MM.1S (cell line): ENCODE measurements at regions not wholly inside any gene's neighbourhood (a gene's known extent, or its start where the extent isn't known, plus 50 kb on each side); places are given as distances from the start of the nearest gene placed in this dataset.
"Not testable (repeated sequence)": the region's sequence is repeated elsewhere in the genome, so short reads cannot be mapped to it uniquely, and the experiment has no call there.

Experiments
- DNase-seq: peaks from one replicate; pipeline ENCODE4 v3.0.0-alpha.2; 2015
- H2AFZ ChIP-seq: fragments of 300-600 bp; sonication (generic); 2 replicates; pipeline ENCODE4 v1.6.0; 2016; ENCODE audit warnings: antibody characterized with exemption, low read length
- H3F3A ChIP-seq: fragments of 300-600 bp; sonication (generic); 2 replicates; pipeline ENCODE4 v1.6.1; 2016; ENCODE audit warnings: mild to moderate bottlenecking, antibody characterized with exemption, low read length, moderate library complexity, mixed read lengths; ENCODE audit not compliant: insufficient read depth
- H3K27ac ChIP-seq: fragments of 300-600 bp; sonication (generic); 2 replicates; pipeline ENCODE4 v1.5.1; 2016; ENCODE audit warnings: mild to moderate bottlenecking, low read length
- H3K27me3 ChIP-seq: fragments of 300-600 bp; sonication (generic); replicated peaks from 2 replicates; pipeline ENCODE4 v1.6.0; 2016; ENCODE audit warnings: low read length; ENCODE audit not compliant: insufficient read depth
- H3K36me3 ChIP-seq: fragments of 300-600 bp; sonication (generic); replicated peaks from 2 replicates; pipeline ENCODE4 v1.6.1; 2016; ENCODE audit warnings: mild to moderate bottlenecking, low read length, mixed read lengths; ENCODE audit not compliant: insufficient read depth
- H3K4me1 ChIP-seq: fragments of 300-600 bp; sonication (generic); 2 replicates; pipeline ENCODE4 v1.6.1; 2016; ENCODE audit warnings: low read length, mixed read lengths
- H3K4me2 ChIP-seq: fragments of 300-600 bp; sonication (generic); 2 replicates; pipeline ENCODE4 v1.6.0; 2016; ENCODE audit warnings: low read depth, low read length
- H3K4me3 ChIP-seq: fragments of 300-600 bp; sonication (generic); 2 replicates; pipeline ENCODE4 v1.5.1; 2016; ENCODE audit warnings: low read length, mixed read lengths
- H3K79me2 ChIP-seq: fragments of 300-600 bp; sonication (generic); 2 replicates; pipeline ENCODE4 v1.6.1; 2016; ENCODE audit warnings: mixed run types, low read length, mixed read lengths
- H3K9ac ChIP-seq: fragments of 300-600 bp; sonication (generic); 2 replicates; pipeline ENCODE4 v1.6.1; 2016; ENCODE audit warnings: low read length, mixed read lengths
- H3K9me2 ChIP-seq: fragments of 300-600 bp; sonication (generic); replicated peaks from 2 replicates; pipeline ENCODE4 v1.6.1; 2016; ENCODE audit warnings: mild to moderate bottlenecking, low read length, mixed read lengths; ENCODE audit not compliant: insufficient read depth
- H3K9me3 ChIP-seq: fragments of 300-600 bp; sonication (generic); replicated peaks from 2 replicates; pipeline ENCODE4 v1.6.1; 2016; ENCODE audit warnings: mild to moderate bottlenecking, low read length, mixed read lengths; ENCODE audit not compliant: insufficient read depth
- H4K20me1 ChIP-seq: fragments of 300-600 bp; sonication (generic); 2 replicates; pipeline ENCODE4 v1.6.1; 2016; ENCODE audit warnings: mild to moderate bottlenecking, low read length, moderate library complexity, mixed read lengths; ENCODE audit not compliant: insufficient read depth
- EZH2 ChIP-seq: fragments of 300-600 bp; sonication (generic); optimal IDR thresholded peaks from 2 replicates; pipeline ENCODE3; 2017; ENCODE audit warnings: low read depth, mild to moderate bottlenecking, antibody characterized with exemption, low read length, mixed read lengths
- EZH2phosphoT487 ChIP-seq: fragments of 300-600 bp; sonication (generic); IDR thresholded peaks from 2 replicates; pipeline ENCODE4 v1.6.1; 2018; ENCODE audit warnings: antibody characterized with exemption, low read length
- TF ChIP-seq, protein P1 (sequence below): fragments of 300-600 bp; sonication (generic); IDR thresholded peaks from 2 replicates; pipeline ENCODE4 v1.5.1; 2016; ENCODE audit warnings: antibody characterized with exemption, low read length, mixed read lengths

DNA sequence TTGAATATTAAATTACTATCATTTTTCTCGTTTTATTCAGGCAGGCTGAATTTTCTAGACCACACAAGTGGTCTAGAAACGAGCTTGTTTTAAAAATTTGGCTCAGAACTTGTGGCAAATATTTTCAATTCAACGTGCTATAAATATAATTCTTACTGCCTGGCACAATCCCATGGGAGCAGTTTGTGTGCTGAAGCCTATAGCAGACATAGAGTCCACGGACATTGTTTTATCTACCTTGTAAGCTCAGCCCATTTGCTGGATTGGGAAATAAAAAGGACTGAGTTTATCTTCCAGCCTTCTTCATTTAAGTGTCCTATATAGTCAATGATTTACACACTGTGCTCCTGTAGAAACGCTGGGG, 103.4 kb downstream of the ZBTB18 start:
- Histone ChIP-seq H4K20me1 (no peaks in the 10 kb centered on the region), H3K9me3 (no peaks in the 10 kb centered on the region), H3K9ac (no peak overlapping the region), H3K79me2 (no peaks in the 10 kb centered on the region), H3K4me2 (no peak overlapping the region), H3K4me3 (no peak overlapping the region), H3K27ac (no peak overlapping the region), H3F3A (no peaks in the 10 kb centered on the region), H3K4me1 (no peaks in the 10 kb centered on the region), H3K27me3 (no peaks in the 10 kb centered on the region), H3K9me2 (no peaks in the 10 kb centered on the region), H2AFZ (no peak overlapping the region), H3K36me3 (no peaks in the 10 kb centered on the region)
- no peak for TF ChIP-seq EZH2phosphoT487
- TF ChIP-seq, protein P1, sequence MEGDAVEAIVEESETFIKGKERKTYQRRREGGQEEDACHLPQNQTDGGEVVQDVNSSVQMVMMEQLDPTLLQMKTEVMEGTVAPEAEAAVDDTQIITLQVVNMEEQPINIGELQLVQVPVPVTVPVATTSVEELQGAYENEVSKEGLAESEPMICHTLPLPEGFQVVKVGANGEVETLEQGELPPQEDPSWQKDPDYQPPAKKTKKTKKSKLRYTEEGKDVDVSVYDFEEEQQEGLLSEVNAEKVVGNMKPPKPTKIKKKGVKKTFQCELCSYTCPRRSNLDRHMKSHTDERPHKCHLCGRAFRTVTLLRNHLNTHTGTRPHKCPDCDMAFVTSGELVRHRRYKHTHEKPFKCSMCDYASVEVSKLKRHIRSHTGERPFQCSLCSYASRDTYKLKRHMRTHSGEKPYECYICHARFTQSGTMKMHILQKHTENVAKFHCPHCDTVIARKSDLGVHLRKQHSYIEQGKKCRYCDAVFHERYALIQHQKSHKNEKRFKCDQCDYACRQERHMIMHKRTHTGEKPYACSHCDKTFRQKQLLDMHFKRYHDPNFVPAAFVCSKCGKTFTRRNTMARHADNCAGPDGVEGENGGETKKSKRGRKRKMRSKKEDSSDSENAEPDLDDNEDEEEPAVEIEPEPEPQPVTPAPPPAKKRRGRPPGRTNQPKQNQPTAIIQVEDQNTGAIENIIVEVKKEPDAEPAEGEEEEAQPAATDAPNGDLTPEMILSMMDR, result no peak
- no peak for DNase-seq

DNA sequence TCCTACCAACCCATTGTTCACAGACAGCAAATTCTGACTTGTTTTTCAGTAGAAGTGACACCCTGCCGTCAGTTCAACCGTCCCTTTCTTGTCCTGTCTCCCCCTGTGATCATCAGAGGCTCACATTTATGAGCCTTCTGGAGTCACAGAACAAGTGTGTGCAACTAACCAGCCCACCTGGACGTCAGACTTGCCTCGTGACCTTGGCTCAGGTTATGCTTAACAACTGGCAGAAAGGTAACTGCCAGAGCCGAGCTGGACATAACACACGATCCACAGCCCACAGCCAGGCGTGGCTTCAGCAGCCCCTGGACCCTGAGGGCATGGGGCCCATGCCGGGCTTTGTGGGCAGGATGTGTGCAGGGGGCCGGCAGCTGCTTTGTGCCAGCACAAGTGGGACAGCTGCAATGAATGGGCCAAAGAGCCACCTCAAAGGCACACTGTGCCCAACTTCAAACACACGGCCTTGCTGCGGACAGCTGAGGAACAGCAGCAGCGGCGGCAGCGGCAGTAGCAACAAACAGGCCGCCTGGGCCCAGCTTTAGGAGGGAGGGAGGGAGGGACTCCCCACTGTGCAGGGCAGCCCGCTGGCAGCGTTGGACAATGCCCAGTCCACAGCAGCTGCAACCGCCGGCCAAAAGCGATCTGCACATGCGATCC, 103.9 kb downstream of the ZBTB18 start:
- H3K4me1 ChIP-seq, result no peaks in the 10 kb centered on the region
- H3K9me3 ChIP-seq, result no peaks in the 10 kb centered on the region
- no peak overlapping the region for H3K4me2 ChIP-seq
- no peaks in the 10 kb centered on the region for H3K9me2 ChIP-seq
- H2AFZ ChIP-seq, result no peak overlapping the region
- no peak overlapping the region for H3K4me3 ChIP-seq
- no peak overlapping the region for H3K9ac ChIP-seq
- DNase-seq, result no peak
- TF ChIP-seq, protein P1, result no peak
- TF ChIP-seq EZH2 (no peak), EZH2phosphoT487 (no peak)
- no peaks in the 10 kb centered on the region for H4K20me1 ChIP-seq
- no peaks in the 10 kb centered on the region for H3K79me2 ChIP-seq
- no peaks in the 10 kb centered on the region for H3F3A ChIP-seq
- no peak overlapping the region for H3K27ac ChIP-seq
- H3K27me3 ChIP-seq, result no peaks in the 10 kb centered on the region
- H3K36me3 ChIP-seq, result no peaks in the 10 kb centered on the region

- Histone ChIP-seq H3K79me2 (no peaks in the 10 kb centered on the region), H3F3A (no peaks in the 10 kb centered on the region), H2AFZ (no peak overlapping the region), H3K27ac (no peak overlapping the region), H3K27me3 (no peaks in the 10 kb centered on the region), H3K36me3 (no peaks in the 10 kb centered on the region), H3K9ac (no peak overlapping the region), H3K4me1 (no peaks in the 10 kb centered on the region), H3K9me3 (no peaks in the 10 kb centered on the region), H3K9me2 (no peaks in the 10 kb centered on the region), H3K4me2 (no peak overlapping the region), H3K4me3 (no peak overlapping the region), H4K20me1 (no peaks in the 10 kb centered on the region)
- no peak for DNase-seq
- TF ChIP-seq EZH2phosphoT487 (no peak), EZH2 (no peak)
- TF ChIP-seq, protein P1, result no peak
Measured at GRCh38 chr1:244155661-244156060, 104.6 kb downstream of the ZBTB18 start.

DNA sequence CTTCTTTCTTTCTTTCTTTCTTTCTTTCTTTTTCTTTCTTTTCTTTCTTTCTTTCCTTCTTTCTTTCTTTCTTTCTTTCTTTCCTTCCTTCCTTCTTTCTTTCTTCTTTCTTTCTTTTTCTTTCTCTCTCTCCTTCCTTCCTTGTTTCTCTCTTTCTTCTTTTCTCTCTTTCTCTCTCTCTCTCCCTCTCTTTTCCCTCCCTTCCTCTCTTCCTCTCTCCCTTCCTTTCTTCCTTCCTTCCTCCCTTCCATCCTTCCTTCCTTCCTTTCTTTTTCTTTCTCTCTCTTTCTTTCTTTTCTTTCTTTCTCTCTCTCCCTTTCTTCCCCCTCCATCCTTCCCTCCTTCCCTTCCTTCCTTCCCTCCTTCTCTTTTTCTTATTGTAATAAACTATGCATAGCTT, 105.5 kb downstream of the ZBTB18 start:
- not testable (repeated sequence) for H3K4me3 ChIP-seq, DNase-seq, H3K9me3 ChIP-seq, H3F3A ChIP-seq, H4K20me1 ChIP-seq, H3K4me2 ChIP-seq, H3K79me2 ChIP-seq, H3K9me2 ChIP-seq, H3K27ac ChIP-seq, H2AFZ ChIP-seq, H3K4me1 ChIP-seq, H3K27me3 ChIP-seq, H3K9ac ChIP-seq, H3K36me3 ChIP-seq
